ENCODE measurements at regions not wholly inside any gene's neighbourhood (a gene's known extent, or its start where the extent isn't known, plus 50 kb on each side); places are given as distances from the start of the nearest gene placed in this dataset.

GRCh38 chr10:21423338-21423737, 102.1 kb downstream of the SKIDA1 start:
- H3K4me2 ChIP-seq (ENCODE audit: control insufficient read depth, extremely low read depth, insufficient read depth, low read depth, low read length) = no peak overlapping the region
- H4K20me1 ChIP-seq (ENCODE audit: control insufficient read depth, extremely low read depth, insufficient read depth, low read length) = no peaks in the 10 kb centered on the region
- no peak overlapping the region for H3K4me3 ChIP-seq (ENCODE audit: control insufficient read depth in 2 of 3, extremely low read depth in 1 of 3, insufficient read depth in 2 of 3, low read depth in 1 of 3, low read length in 3 of 3)
- H3K27me3 ChIP-seq (ENCODE audit: control insufficient read depth, extremely low read depth, insufficient read depth, low read length) = no peaks in the 10 kb centered on the region
- peaks cover 10% of the 10 kb centered on the region for H3K4me1 ChIP-seq (ENCODE audit: control insufficient read depth, extremely low read depth, insufficient read depth, low read length)
- no peak for FAIRE-seq
- H3K9me1 ChIP-seq (ENCODE audit: control insufficient read depth, extremely low read depth, insufficient read depth, low read length) = no peaks in the 10 kb centered on the region
- DNase-seq (ENCODE audit: low read depth, low spot score) = no peak
- H3K79me2 ChIP-seq (ENCODE audit: control insufficient read depth, insufficient read depth, low read length) = no peaks in the 10 kb centered on the region
- H2AFZ ChIP-seq (ENCODE audit: control insufficient read depth, low read length) = no peak overlapping the region
- peaks cover 1% of the 10 kb centered on the region for H3K9me3 ChIP-seq (ENCODE audit: control insufficient read depth, low read depth, low read length)
- no peak for TF ChIP-seq EZH2 (IDR thresholded peaks at IDR 0.05; ENCODE audit: low read length)
- TF ChIP-seq CTCF (optimal IDR thresholded peaks at IDR 0.05 in 1 of 3, IDR thresholded peaks at IDR 0.05 in 1 of 3, conservative IDR thresholded peaks at IDR 0.05 in 1 of 3; ENCODE audit: extremely low read depth in 1 of 3, insufficient read depth in 2 of 3, low read length in 3 of 3) = no peak
- no peaks in the 10 kb centered on the region for H3K36me3 ChIP-seq (ENCODE audit: control insufficient read depth in 2 of 2, extremely low read depth in 1 of 2, insufficient read depth in 2 of 2, low read length in 2 of 2)
- dilution Hi-C loops (cut with MboI; ENCODE audit: extremely low pct_ligation_motif_present, low sequenced_read_pairs) = no loop called here
- no peak overlapping the region for H3K9ac ChIP-seq (ENCODE audit: control insufficient read depth, extremely low read depth, insufficient read depth, low read length)
- H3K27ac ChIP-seq (ENCODE audit: control insufficient read depth, insufficient read depth, low read length) = no peak overlapping the region

- TF ChIP-seq EZH2 (IDR thresholded peaks at IDR 0.05; ENCODE audit: low read length) = no peak
- no peak for TF ChIP-seq CTCF (optimal IDR thresholded peaks at IDR 0.05 in 1 of 3, IDR thresholded peaks at IDR 0.05 in 1 of 3, conservative IDR thresholded peaks at IDR 0.05 in 1 of 3; ENCODE audit: extremely low read depth in 1 of 3, insufficient read depth in 2 of 3, low read length in 3 of 3)
- Histone ChIP-seq H3K9ac (ENCODE audit: control insufficient read depth, extremely low read depth, insufficient read depth, low read length) (no peak overlapping the region), H3K27ac (ENCODE audit: control insufficient read depth, insufficient read depth, low read length) (no peak overlapping the region), H3K9me1 (ENCODE audit: control insufficient read depth, extremely low read depth, insufficient read depth, low read length) (no peaks in the 10 kb centered on the region), H3K79me2 (ENCODE audit: control insufficient read depth, insufficient read depth, low read length) (no peaks in the 10 kb centered on the region), H3K4me2 (ENCODE audit: control insufficient read depth, extremely low read depth, insufficient read depth, low read depth, low read length) (no peak overlapping the region), H3K9me3 (ENCODE audit: control insufficient read depth, low read depth, low read length) (peaks cover under 1% of the 10 kb centered on the region), H4K20me1 (ENCODE audit: control insufficient read depth, extremely low read depth, insufficient read depth, low read length) (no peaks in the 10 kb centered on the region), H2AFZ (ENCODE audit: control insufficient read depth, low read length) (no peak overlapping the region), H3K4me1 (ENCODE audit: control insufficient read depth, extremely low read depth, insufficient read depth, low read length) (peaks cover 10% of the 10 kb centered on the region), H3K4me3 (ENCODE audit: control insufficient read depth in 2 of 3, extremely low read depth in 1 of 3, insufficient read depth in 2 of 3, low read depth in 1 of 3, low read length in 3 of 3) (no peak overlapping the region), H3K36me3 (ENCODE audit: control insufficient read depth in 2 of 2, extremely low read depth in 1 of 2, insufficient read depth in 2 of 2, low read length in 2 of 2) (no peaks in the 10 kb centered on the region), H3K27me3 (ENCODE audit: control insufficient read depth, extremely low read depth, insufficient read depth, low read length) (no peaks in the 10 kb centered on the region)
- dilution Hi-C loops (cut with MboI; ENCODE audit: extremely low pct_ligation_motif_present, low sequenced_read_pairs) = no loop called here
- no peak for DNase-seq (ENCODE audit: low read depth, low spot score)
- FAIRE-seq = no peak
These were observed 103.7 kb downstream of the SKIDA1 start for GRCh38 chr10:21421794-21422193.

Measured in keratinocyte (primary cell).